GM12874 (cell line): ENCODE measurements at regions not wholly inside any gene's neighbourhood (a gene's known extent, or its start where the extent isn't known, plus 50 kb on each side); places are given as distances from the start of the nearest gene placed in this dataset.

ENCODE experiments used
- TF ChIP-seq, protein P1 (sequence below): IDR thresholded peaks from 2 replicates; pipeline ENCODE4 v1.5.1; 2011; ENCODE audit warnings: low read depth, mild to moderate bottlenecking, control low read depth, low read length, moderate library complexity; ENCODE audit not compliant: insufficient read depth

DNA sequence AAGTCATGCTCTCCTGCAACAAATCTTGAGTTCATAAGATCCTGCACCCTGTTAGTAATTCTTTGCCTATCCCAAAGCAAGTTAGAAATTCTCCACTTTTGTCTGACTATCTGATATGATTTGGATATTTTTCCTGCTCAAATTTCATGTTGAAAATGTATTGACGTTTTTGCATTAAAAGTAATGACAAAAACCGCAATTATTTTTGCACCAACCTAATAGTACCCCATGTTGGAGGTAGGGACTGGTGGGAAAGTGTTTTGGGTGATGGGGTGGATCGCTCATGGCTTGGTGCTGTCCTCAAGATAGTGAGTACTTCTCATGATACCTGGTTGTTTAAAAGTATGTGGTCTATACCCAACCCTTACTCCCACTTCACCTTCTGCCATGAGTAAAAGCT lies 713.4 kb downstream of the CDH18 start:
- TF ChIP-seq, protein P1, sequence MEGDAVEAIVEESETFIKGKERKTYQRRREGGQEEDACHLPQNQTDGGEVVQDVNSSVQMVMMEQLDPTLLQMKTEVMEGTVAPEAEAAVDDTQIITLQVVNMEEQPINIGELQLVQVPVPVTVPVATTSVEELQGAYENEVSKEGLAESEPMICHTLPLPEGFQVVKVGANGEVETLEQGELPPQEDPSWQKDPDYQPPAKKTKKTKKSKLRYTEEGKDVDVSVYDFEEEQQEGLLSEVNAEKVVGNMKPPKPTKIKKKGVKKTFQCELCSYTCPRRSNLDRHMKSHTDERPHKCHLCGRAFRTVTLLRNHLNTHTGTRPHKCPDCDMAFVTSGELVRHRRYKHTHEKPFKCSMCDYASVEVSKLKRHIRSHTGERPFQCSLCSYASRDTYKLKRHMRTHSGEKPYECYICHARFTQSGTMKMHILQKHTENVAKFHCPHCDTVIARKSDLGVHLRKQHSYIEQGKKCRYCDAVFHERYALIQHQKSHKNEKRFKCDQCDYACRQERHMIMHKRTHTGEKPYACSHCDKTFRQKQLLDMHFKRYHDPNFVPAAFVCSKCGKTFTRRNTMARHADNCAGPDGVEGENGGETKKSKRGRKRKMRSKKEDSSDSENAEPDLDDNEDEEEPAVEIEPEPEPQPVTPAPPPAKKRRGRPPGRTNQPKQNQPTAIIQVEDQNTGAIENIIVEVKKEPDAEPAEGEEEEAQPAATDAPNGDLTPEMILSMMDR: no peak

DNA sequence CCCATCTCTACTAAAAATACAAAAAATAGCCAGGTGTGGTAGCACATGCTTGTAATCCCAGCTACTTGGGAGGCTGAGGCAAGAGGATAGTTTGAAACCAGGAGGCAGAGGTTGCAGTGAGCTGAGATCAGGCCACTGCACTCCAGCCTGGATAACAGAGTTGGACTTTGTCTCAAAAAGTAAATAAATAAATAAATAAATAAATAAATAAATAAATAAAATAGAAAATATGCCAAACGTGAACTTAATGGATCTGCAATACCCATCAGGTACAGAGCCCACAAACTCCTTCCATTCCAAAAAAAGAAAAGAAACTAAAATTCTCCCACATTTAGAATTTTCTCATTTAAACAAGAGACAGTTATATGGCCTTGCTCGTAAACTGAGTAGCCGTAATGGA lies 702.7 kb downstream of the CDH18 start:
- TF ChIP-seq, protein P1: no peak

DNA sequence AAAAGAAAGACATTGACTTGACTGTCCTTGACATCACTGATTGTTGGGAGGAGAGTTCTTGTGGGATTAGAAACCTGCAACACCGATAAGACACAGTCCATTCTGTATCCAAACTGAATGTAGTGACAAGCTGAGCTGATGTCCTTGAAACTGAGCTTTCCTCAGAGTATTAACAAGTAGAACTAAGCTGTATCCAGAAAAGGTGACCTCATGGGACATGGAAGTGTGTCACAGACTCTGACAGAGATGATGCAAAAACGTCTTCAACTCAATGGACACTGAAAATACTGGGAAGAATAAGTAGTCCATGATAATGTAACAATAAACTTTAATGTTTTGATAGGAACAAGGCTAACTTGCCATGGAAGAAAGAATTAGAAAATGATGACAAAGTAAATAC lies 690.1 kb downstream of the CDH18 start:
- TF ChIP-seq, protein P1: no peak

DNA sequence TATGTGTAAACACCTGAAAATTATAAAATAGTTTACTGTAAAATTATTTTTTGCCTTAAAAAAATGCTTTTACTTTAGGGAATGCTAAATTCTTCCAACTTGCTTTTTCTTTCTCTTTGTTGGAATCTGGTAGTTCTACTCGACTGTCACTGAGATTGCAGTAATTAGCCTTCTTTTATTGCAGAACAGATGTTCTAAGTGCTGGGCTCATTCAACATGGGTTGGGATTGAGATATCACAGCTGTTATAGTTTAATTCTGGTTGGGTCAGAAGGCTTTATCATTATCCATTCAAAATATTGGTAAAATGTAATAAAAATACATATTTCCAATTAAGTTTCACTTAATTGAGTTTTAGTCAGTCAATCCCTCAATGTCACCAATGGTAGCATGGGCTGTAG lies 686.7 kb downstream of the CDH18 start:
- TF ChIP-seq, protein P1: no peak

DNA sequence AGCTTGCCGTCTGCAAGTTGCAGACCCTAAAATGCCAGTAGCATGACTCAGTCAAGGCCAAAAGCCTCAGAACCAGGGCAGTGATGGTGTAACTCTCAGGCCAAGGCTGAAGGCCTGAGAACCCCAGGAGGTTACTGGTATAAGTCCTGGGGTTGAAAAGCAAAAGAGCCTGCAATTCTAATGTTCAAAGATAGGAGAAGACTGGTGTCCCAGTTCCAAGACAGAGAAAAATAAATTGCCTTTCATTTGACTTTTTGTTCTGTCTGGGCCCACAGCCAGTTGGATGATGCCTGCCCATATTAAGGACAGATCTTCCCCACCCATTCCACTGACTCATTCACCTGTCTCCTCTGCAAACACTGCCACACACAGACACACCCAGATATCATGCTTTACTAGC lies 673.2 kb downstream of the CDH18 start:
- TF ChIP-seq, protein P1: no peak

DNA sequence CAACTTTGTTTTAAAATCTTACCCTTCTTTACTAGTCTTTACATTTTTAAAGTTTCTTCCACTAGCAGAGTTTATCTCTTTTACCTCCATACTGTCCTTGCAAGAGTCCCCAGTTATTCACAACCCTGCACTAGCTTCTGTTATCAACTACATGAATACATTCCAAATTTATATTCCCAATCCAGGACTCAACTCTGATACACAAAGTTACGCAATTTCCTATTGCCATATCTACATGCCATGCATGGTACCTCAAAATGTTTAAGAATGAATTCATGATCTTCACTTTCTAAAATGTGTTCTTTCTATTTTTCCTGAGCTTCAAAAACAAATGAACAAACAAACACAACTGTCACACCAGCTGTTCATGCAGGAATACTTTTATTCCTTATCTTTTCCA lies 668.7 kb downstream of the CDH18 start:
- TF ChIP-seq, protein P1: no peak

DNA sequence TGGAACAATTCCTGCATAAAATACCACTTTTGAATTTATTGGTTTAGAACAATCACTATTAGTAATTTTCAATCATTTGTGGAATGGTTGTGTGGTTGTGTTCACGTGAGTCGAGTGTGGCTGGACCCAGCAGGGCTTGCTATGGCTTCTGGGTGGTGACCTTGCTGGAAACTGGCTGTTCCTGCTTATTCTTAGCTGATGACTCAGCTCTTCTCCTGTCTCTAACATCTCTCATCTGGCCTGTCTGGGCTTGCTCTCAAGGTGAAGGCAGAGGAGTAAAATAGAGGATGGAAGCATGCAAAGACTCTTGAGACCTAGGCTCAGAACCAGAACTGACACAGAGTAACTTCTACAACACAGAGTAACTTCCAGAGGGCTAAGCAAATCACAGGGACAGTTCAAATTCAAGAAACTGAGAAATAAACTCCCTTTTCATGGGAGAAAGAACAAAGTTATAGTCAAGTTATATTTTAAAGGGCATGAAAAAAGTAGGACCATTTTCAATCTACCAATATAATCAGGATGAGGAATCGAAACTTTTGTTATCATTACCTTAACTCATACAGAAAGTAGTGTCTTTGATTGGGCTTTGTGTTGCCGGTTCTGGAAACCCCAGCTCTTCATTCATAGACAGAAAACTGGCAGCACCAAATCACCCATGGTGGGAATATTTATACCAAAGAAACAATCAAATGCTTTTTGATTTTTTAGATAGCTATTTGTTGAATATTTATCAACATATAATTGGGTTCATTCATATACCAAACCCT lies 665.1 kb downstream of the CDH18 start:
- TF ChIP-seq, protein P1: no peak
